Neural cell (in vitro differentiated cells): ENCODE measurements at regions not wholly inside any gene's neighbourhood (a gene's known extent, or its start where the extent isn't known, plus 50 kb on each side); places are given as distances from the start of the nearest gene placed in this dataset.
A peak's percentile ranks its signal among the peaks of the same experiment; 100 is the strongest.

Source experiments
- H2AFZ ChIP-seq: fragments of 200-600, 300-800 bp; sonication (generic), shearing (Covaris generic); 2 replicates; pipeline ENCODE4 v1.6.0; 2014; ENCODE audit warnings: low read depth, mild to moderate bottlenecking, antibody characterized with exemption, low read length, moderate library complexity
- H3F3A ChIP-seq: fragments of 200-600 bp; shearing (Covaris generic); 2 replicates; pipeline ENCODE4 v1.6.1; 2016; ENCODE audit warnings: mild to moderate bottlenecking, moderate library complexity, mixed read lengths, antibody characterized with exemption, low read length; ENCODE audit not compliant: insufficient read depth, poor library complexity, severe bottlenecking
- H3K27ac ChIP-seq: fragments of 200-600, 300-800 bp; sonication (generic), shearing (Covaris generic); 2 replicates; pipeline ENCODE4 v1.5.1; 2014; ENCODE audit warnings: mild to moderate bottlenecking, low read length, moderate library complexity
- H3K27me3 ChIP-seq: fragments of 300-800, 200-600 bp; sonication (generic), shearing (Covaris generic); 2 replicates; pipeline ENCODE4 v1.6.0; 2014; ENCODE audit warnings: mild to moderate bottlenecking, low read depth, low read length, moderate library complexity; ENCODE audit not compliant: insufficient read depth
- H3K36me3 ChIP-seq: fragments of 300-800, 200-600 bp; sonication (generic), shearing (Covaris generic); 2 replicates; pipeline ENCODE4 v1.5.1; 2014; ENCODE audit warnings: mild to moderate bottlenecking, antibody characterized with exemption, low read length, moderate library complexity; ENCODE audit not compliant: insufficient read depth
- H3K4me2 ChIP-seq: fragments of 300-800, 200-600 bp; sonication (generic), shearing (Covaris generic); 2 replicates; pipeline ENCODE4 v1.6.0; 2014; ENCODE audit warnings: mild to moderate bottlenecking, low read length
- H3K4me3 ChIP-seq: fragments of 300-800, 200-600 bp; sonication (generic), shearing (Covaris generic); 2 replicates; pipeline ENCODE4 v1.5.1; 2014; ENCODE audit warnings: mild to moderate bottlenecking, low read length, moderate library complexity
- H3K79me2 ChIP-seq: fragments of 200-600 bp; shearing (Covaris generic); replicated peaks from 2 replicates; pipeline ENCODE4 v1.6.0; 2014; ENCODE audit warnings: mild to moderate bottlenecking, low read length, moderate library complexity; ENCODE audit not compliant: insufficient read depth
- H3K9ac ChIP-seq: fragments of 300-800, 200-600 bp; sonication (generic), shearing (Covaris generic); 2 replicates; pipeline ENCODE4 v1.6.1; 2016; ENCODE audit warnings: mild to moderate bottlenecking, low read length, mixed read lengths
- H3K9me2 ChIP-seq: fragments of 200-600 bp; shearing (Covaris generic); 2 replicates; pipeline ENCODE4 v1.6.1; 2016; ENCODE audit warnings: mild to moderate bottlenecking, low read length, mixed read lengths; ENCODE audit not compliant: insufficient read depth
- H3K9me3 ChIP-seq: fragments of 200-600, 300-800 bp; sonication (generic), shearing (Covaris generic); 2 replicates; pipeline ENCODE4 v1.6.1; 2016; ENCODE audit warnings: mild to moderate bottlenecking, mixed run types, low read length, moderate library complexity, mixed read lengths
- H4K20me1 ChIP-seq: fragments of 200-600 bp; shearing (Covaris generic); 2 replicates; pipeline ENCODE4 v1.6.1; 2016; ENCODE audit warnings: mild to moderate bottlenecking, mixed run types; ENCODE audit not compliant: insufficient read depth
- CTCF ChIP-seq: fragments of 450-650 bp; IDR thresholded peaks from 2 replicates; pipeline ENCODE4 v1.5.1; 2014; ENCODE audit warnings: antibody characterized with exemption, mild to moderate bottlenecking, moderate library complexity; ENCODE audit not compliant: poor library complexity, severe bottlenecking
- EP300 ChIP-seq: fragments of 450-650 bp; conservative IDR thresholded peaks from 2 replicates; pipeline ENCODE4 v1.6.1; 2014; ENCODE audit warnings: antibody characterized with exemption, mild to moderate bottlenecking, moderate library complexity; ENCODE audit not compliant: poor library complexity, severe bottlenecking
- EZH2 ChIP-seq: fragments of 200-600, 300-800 bp; shearing (Covaris generic), sonication (generic); IDR thresholded peaks from 2 replicates; pipeline ENCODE4 v1.6.1; 2014; ENCODE audit warnings: antibody characterized with exemption, low read length, borderline replicate concordance, mild to moderate bottlenecking; ENCODE audit not compliant: insufficient read depth, poor library complexity, severe bottlenecking
- MXI1 ChIP-seq: fragments of 450-650 bp; conservative IDR thresholded peaks from 2 replicates; pipeline ENCODE4 v1.6.1; 2014; ENCODE audit warnings: antibody characterized with exemption, mild to moderate bottlenecking; ENCODE audit not compliant: poor library complexity, severe bottlenecking
- POLR2AphosphoS5 ChIP-seq: IDR thresholded peaks from 2 replicates; pipeline ENCODE4 v1.6.1; 2012
- RAD21 ChIP-seq: fragments of 450-650 bp; conservative IDR thresholded peaks from 2 replicates; pipeline ENCODE4 v1.6.1; 2014; ENCODE audit warnings: antibody characterized with exemption, mild to moderate bottlenecking, moderate library complexity
- REST ChIP-seq: IDR thresholded peaks from 2 replicates; pipeline ENCODE4 v1.6.1; 2012; ENCODE audit warnings: borderline replicate concordance
- SMC3 ChIP-seq: fragments of 450-650 bp; conservative IDR thresholded peaks from 2 replicates; pipeline ENCODE4 v1.6.1; 2014; ENCODE audit warnings: antibody characterized with exemption, mild to moderate bottlenecking, moderate library complexity; ENCODE audit not compliant: poor library complexity
- TAF1 ChIP-seq: IDR thresholded peaks from 2 replicates; pipeline ENCODE4 v1.6.1; 2012; ENCODE audit warnings: low read depth

- Histone ChIP-seq H3K9me2 (no peaks in the 10 kb centered on the region), H3F3A (no peaks in the 10 kb centered on the region), H3K27ac (no peak overlapping the region), H3K4me3 (no peak overlapping the region), H3K27me3 (no peaks in the 10 kb centered on the region), H2AFZ (no peak overlapping the region), H3K79me2 (no peaks in the 10 kb centered on the region), H3K36me3 (no peaks in the 10 kb centered on the region), H3K9me3 (no peaks in the 10 kb centered on the region), H3K4me2 (no peak overlapping the region), H3K9ac (no peak overlapping the region), H4K20me1 (no peaks in the 10 kb centered on the region)
- TF ChIP-seq RAD21 = no peak
- no peak for TF ChIP-seq EP300
- TF ChIP-seq EZH2 = no peak
- no peak for TF ChIP-seq POLR2AphosphoS5
These were observed 675.5 kb upstream of the CXADR start for GRCh38 chr21:16837321-16837720.

GRCh38 chr21:16837721-16838120 is 675.1 kb upstream of the CXADR start:
- no peaks in the 10 kb centered on the region for H3K79me2 ChIP-seq
- no peak overlapping the region for H3K9ac ChIP-seq
- no peaks in the 10 kb centered on the region for H3K9me3 ChIP-seq
- H3K4me3 ChIP-seq = no peak overlapping the region
- TF ChIP-seq POLR2AphosphoS5 (peak; percentile 34), TAF1 (no peak), EZH2 (no peak)
- H3K9me2 ChIP-seq = no peaks in the 10 kb centered on the region
- no peaks in the 10 kb centered on the region for H4K20me1 ChIP-seq
- H3K4me2 ChIP-seq = no peak overlapping the region
- H3K27ac ChIP-seq = no peak overlapping the region
- H2AFZ ChIP-seq = no peak overlapping the region
- no peaks in the 10 kb centered on the region for H3K27me3 ChIP-seq
- H3F3A ChIP-seq = no peaks in the 10 kb centered on the region
- H3K36me3 ChIP-seq = no peaks in the 10 kb centered on the region

GRCh38 chr21:16838331-16838730 is 674.5 kb upstream of the CXADR start:
- Histone ChIP-seq H3K27me3 (no peaks in the 10 kb centered on the region), H3K9me3 (no peaks in the 10 kb centered on the region), H3K9me2 (no peaks in the 10 kb centered on the region), H3K4me3 (no peak overlapping the region), H3K79me2 (no peaks in the 10 kb centered on the region), H3K4me2 (no peak overlapping the region), H4K20me1 (no peaks in the 10 kb centered on the region), H3F3A (no peaks in the 10 kb centered on the region), H3K27ac (no peak overlapping the region), H2AFZ (no peak overlapping the region), H3K36me3 (no peaks in the 10 kb centered on the region), H3K9ac (no peak overlapping the region)
- TF ChIP-seq POLR2AphosphoS5 (no peak), CTCF (no peak), TAF1 (no peak), REST (no peak), SMC3 (no peak), MXI1 (no peak)
